ENCODE measurements at regions not wholly inside any gene's neighbourhood (a gene's known extent, or its start where the extent isn't known, plus 50 kb on each side); places are given as distances from the start of the nearest gene placed in this dataset.

- DNase-seq (ENCODE audit: low read depth in 2 of 2): no peak
Measured at GRCh38 chr2:125491663-125492062, 1164.3 kb upstream of the GYPC start.

- no peak for DNase-seq (ENCODE audit: low read depth in 2 of 2)
Measured at GRCh38 chr2:125512313-125512712, 1143.6 kb upstream of the GYPC start.

GRCh38 chr2:125516496-125517109, 1139.4 kb upstream of the GYPC start:
- DNase-seq (ENCODE audit: low read depth in 2 of 2): no peak

GRCh38 chr2:125526093-125526492, 1129.9 kb upstream of the GYPC start:
- no peak for DNase-seq (ENCODE audit: low read depth in 2 of 2)

GRCh38 chr2:125535089-125535488, 1120.9 kb upstream of the GYPC start:
- no peak for DNase-seq (ENCODE audit: low read depth in 2 of 2)

- DNase-seq (ENCODE audit: low read depth in 2 of 2): no peak
Measured at GRCh38 chr2:125543968-125544514, 1111.9 kb upstream of the GYPC start.

GRCh38 chr2:125553768-125554167, 1102.2 kb upstream of the GYPC start:
- DNase-seq (ENCODE audit: low read depth in 2 of 2): no peak

GRCh38 chr2:125554956-125555355, 1101.0 kb upstream of the GYPC start:
- no peak for DNase-seq (ENCODE audit: low read depth in 2 of 2)

GRCh38 chr2:125559186-125559585, 1096.8 kb upstream of the GYPC start:
- DNase-seq (ENCODE audit: low read depth in 2 of 2): no peak

GRCh38 chr2:125560855-125561254, 1095.1 kb upstream of the GYPC start:
- DNase-seq (ENCODE audit: low read depth in 2 of 2): no peak

GRCh38 chr2:125561302-125561701, 1094.7 kb upstream of the GYPC start:
- DNase-seq (ENCODE audit: low read depth in 2 of 2): no peak

GRCh38 chr2:125562924-125563323, 1093.0 kb upstream of the GYPC start:
- DNase-seq (ENCODE audit: low read depth in 2 of 2): no peak

- no peak for DNase-seq (ENCODE audit: low read depth in 2 of 2)
Measured at GRCh38 chr2:125564471-125564870, 1091.5 kb upstream of the GYPC start.

GRCh38 chr2:125566422-125566821, 1089.5 kb upstream of the GYPC start:
- DNase-seq (ENCODE audit: low read depth in 2 of 2): no peak

- DNase-seq (ENCODE audit: low read depth in 2 of 2): no peak
Measured at GRCh38 chr2:125567100-125567499, 1088.9 kb upstream of the GYPC start.

- DNase-seq (ENCODE audit: low read depth in 2 of 2): no peak
Measured at GRCh38 chr2:125572660-125573059, 1083.3 kb upstream of the GYPC start.

- DNase-seq (ENCODE audit: low read depth in 2 of 2): no peak
Measured at GRCh38 chr2:125573432-125573831, 1082.5 kb upstream of the GYPC start.

GRCh38 chr2:125576558-125576957, 1079.4 kb upstream of the GYPC start:
- no peak for DNase-seq (ENCODE audit: low read depth in 2 of 2)

- DNase-seq (ENCODE audit: low read depth in 2 of 2): no peak
Measured at GRCh38 chr2:125581557-125581956, 1074.4 kb upstream of the GYPC start.

GRCh38 chr2:125582516-125582915, 1073.4 kb upstream of the GYPC start:
- DNase-seq (ENCODE audit: low read depth in 2 of 2): no peak

- DNase-seq (ENCODE audit: low read depth in 2 of 2): no peak
Measured at GRCh38 chr2:125584732-125585131, 1071.2 kb upstream of the GYPC start.

GRCh38 chr2:125588780-125589179, 1067.2 kb upstream of the GYPC start:
- no peak for DNase-seq (ENCODE audit: low read depth in 2 of 2)

- no peak for DNase-seq (ENCODE audit: low read depth in 2 of 2)
Measured at GRCh38 chr2:125591954-125592353, 1064.0 kb upstream of the GYPC start.

GRCh38 chr2:125593036-125593435, 1062.9 kb upstream of the GYPC start:
- no peak for DNase-seq (ENCODE audit: low read depth in 2 of 2)
